NT2/D1 (cell line): ENCODE measurements at regions not wholly inside any gene's neighbourhood (a gene's known extent, or its start where the extent isn't known, plus 50 kb on each side); places are given as distances from the start of the nearest gene placed in this dataset.

ENCODE experiments used
- DNase-seq: peaks from one replicate; pipeline ENCODE4 v3.0.0-alpha.2; 2011; ENCODE audit warnings: low read depth, low spot score
- H3K27me3 ChIP-seq: 2 replicates; pipeline ENCODE4 v1.6.0; 2011; ENCODE audit warnings: mild to moderate bottlenecking; ENCODE audit not compliant: insufficient read length, insufficient read depth
- H3K36me3 ChIP-seq: 2 replicates; pipeline ENCODE4 v1.6.1; 2011; ENCODE audit warnings: mild to moderate bottlenecking, low read length, mixed read lengths; ENCODE audit not compliant: insufficient read depth, insufficient read length
- H3K4me1 ChIP-seq: 2 replicates; pipeline ENCODE4 v1.5.1; 2011; ENCODE audit not compliant: insufficient read depth, insufficient read length
- H3K4me3 ChIP-seq: 2 replicates; pipeline ENCODE4 v1.5.1; 2011; ENCODE audit warnings: low read depth; ENCODE audit not compliant: insufficient read length
- H3K9ac ChIP-seq: 2 replicates; pipeline ENCODE4 v1.6.0; 2011; ENCODE audit warnings: low read depth; ENCODE audit not compliant: insufficient read length
- H3K9me3 ChIP-seq: 2 replicates; pipeline ENCODE4 v1.5.1; 2011; ENCODE audit warnings: mild to moderate bottlenecking, low read length; ENCODE audit not compliant: insufficient read depth
- SUZ12 ChIP-seq: IDR thresholded peaks from 2 replicates; pipeline ENCODE4 v1.6.1; 2011; ENCODE audit not compliant: insufficient read length, insufficient read depth; ENCODE audit errors: extremely low read depth
- YY1 ChIP-seq: IDR thresholded peaks from 2 replicates; pipeline ENCODE4 v1.6.1; 2011; ENCODE audit not compliant: insufficient read length, insufficient read depth
- ZNF274 ChIP-seq: IDR thresholded peaks from 2 replicates; pipeline ENCODE4 v1.6.1; 2011; ENCODE audit warnings: mild to moderate bottlenecking, low read depth, low read length

DNA sequence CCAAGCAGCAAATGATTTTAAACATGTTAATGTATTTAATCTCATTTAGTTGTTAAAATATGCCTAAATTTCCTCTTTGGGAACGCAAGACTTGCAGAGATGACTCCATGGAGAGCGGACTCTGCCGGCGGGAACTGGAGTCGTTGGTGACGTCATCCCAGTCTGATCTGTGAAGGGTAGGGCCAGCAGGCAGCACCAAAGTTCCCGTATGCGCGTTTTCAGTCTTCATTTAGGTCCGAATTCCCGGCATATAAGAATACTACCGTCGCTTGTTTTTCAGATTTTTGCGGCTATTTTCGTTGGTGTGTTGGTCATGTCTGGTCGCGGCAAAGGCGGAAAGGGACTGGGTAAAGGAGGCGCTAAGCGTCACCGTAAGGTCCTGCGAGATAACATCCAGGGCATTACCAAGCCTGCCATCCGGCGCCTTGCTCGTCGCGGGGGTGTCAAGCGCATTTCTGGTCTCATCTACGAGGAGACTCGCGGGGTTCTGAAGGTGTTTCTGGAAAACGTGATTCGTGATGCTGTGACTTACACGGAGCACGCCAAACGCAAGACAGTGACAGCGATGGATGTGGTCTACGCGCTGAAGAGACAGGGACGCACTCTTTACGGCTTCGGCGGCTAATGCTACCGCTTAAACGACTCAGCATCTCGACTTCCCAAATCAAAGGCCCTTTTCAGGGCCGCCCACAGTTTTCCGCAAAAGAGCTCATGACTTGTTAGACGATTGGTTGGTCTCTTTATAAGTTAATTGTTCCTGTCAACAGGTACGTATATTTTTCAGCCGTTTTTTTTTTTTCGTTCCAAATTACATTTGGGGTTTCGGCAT is 117.3 kb downstream of the HFE start:
- Histone ChIP-seq H3K27me3 (no peaks in the 10 kb centered on the region), H3K4me1 (no peaks in the 10 kb centered on the region), H3K9me3 (no peaks in the 10 kb centered on the region), H3K36me3 (no peaks in the 10 kb centered on the region), H3K4me3 (peak overlapping the region; percentile 75), H3K9ac (peak overlapping the region; percentile 94)
- TF ChIP-seq YY1 (no peak), ZNF274 (no peak), SUZ12 (no peak)
- peak; percentile 92 for DNase-seq

DNA sequence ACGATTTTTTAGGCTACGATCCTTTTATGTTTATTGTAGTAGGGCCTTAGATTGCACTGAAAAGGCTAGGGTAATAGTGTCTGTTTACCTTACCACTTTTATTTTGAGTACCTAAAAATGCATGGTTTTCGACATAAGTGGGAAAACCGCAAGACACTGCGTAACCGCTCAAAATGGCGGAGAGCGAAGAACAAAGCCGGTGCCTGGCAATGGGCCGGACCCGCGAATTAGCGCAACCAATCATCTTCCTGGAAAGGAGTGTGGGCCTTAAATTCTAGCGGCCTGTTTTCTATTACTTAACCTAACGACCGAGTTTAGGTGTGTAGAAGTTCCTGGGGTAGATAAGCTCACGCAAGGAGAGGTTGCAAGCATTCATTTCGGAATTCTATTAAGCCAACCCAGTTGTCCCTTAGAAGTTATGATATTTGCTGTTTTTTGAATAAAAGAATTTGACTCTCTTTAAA is 118.0 kb downstream of the HFE start:
- Histone ChIP-seq H3K4me1 (no peaks in the 10 kb centered on the region), H3K27me3 (no peaks in the 10 kb centered on the region), H3K36me3 (no peaks in the 10 kb centered on the region), H3K9me3 (no peaks in the 10 kb centered on the region), H3K9ac (peak overlapping the region; percentile 94), H3K4me3 (peak overlapping the region; percentile 75)
- DNase-seq = no peak
- no peak for TF ChIP-seq ZNF274
- TF ChIP-seq SUZ12 = no peak
- peak; percentile 30 for TF ChIP-seq YY1

DNA sequence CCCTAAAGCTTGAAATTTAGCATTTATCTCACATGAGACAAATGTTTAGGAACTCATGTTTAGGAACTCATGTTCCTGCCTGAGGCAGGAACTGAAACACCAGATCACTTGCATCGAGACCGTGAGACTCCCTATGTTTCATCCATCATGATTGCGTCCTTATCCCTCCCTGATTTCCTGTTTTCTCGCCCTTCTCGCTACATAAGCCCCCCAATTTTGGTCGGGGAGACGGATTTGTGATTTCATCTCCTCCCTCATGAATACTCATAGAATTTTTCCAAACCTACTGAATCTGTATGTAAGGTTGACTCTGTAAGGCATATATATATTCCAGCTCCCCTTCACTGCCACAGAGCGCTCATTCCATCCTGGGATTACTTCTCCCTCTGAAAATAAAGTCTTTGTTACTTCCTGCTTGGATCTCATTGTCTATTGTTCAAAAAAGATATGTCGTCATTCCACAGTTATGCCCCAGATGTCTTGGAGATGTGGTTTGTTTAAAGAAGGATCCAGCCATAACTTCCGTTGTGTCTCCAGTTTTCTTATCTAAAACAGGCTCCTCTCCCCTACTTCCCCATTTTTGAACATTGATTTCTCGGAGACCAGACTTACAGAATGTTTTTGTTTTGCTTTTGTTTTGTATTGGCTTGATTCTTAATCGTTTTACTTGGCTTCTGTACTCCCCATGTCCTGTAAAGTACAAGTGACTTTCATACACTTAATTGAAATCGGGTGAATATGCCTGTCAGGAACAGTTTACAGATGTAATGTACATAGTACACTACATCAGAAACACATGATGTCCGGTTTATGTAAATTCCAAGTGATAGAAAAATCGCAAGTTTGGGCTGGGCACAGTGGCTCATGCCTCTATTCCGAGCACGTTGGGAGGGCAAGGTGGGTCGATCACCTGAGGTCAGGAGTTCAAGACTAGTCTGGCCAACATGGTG is 118.7 kb downstream of the HFE start:
- no peaks in the 10 kb centered on the region for H3K4me1 ChIP-seq
- DNase-seq = no peak
- TF ChIP-seq YY1 (no peak), SUZ12 (no peak), ZNF274 (no peak)
- no peaks in the 10 kb centered on the region for H3K27me3 ChIP-seq
- no peaks in the 10 kb centered on the region for H3K9me3 ChIP-seq
- H3K36me3 ChIP-seq = no peaks in the 10 kb centered on the region
- peak overlapping the region; percentile 75 for H3K4me3 ChIP-seq
- peak overlapping the region; percentile 94 for H3K9ac ChIP-seq

DNA sequence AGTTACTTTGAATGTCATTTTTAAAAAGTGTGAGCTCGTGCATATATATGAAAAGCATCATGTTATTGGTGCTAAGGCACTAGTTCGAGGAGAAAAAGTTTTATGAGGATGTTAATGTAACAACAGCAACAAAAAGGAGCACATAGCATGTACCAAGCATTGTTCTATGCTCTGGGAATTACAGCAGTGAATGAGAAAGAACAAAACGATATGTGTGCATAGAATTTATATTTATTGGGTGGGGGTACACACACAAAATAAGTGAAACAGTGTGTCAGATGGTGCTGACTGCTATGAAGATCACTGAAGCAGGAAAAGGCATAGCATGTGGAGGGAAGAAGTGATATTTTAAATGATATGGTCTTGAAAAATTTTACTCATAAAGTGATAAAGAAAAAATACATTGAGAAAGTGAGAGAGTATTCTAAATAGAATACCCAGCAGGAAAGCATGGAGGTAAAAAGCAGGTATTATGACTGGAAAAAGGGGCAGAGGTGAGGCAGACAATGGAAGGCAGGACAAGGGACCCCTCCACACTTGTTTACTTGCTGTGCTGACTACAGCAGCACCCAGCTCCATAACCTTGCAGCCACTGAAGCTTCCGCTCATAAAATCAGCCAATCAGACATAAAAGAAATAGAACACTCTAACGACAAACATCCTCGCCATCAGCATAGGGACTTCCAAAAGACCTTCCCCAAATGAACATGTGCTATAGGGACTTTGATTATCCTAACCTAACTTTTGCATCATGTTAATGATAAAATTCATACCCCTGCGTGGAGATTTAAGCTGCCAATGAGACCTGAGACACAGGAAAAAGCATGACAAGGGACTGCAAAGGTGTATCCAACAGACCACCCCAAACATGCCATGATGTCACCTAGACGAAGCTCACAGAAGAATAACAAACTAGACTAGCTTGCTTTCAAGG is 119.9 kb downstream of the HFE start:
- TF ChIP-seq SUZ12 = no peak
- no peak for TF ChIP-seq ZNF274
- TF ChIP-seq YY1 = no peak
- Histone ChIP-seq H3K9ac (peak overlapping the region; percentile 94), H3K27me3 (no peaks in the 10 kb centered on the region), H3K9me3 (no peaks in the 10 kb centered on the region), H3K36me3 (no peaks in the 10 kb centered on the region), H3K4me1 (no peaks in the 10 kb centered on the region), H3K4me3 (peak overlapping the region; percentile 75)
- DNase-seq = no peak

DNA sequence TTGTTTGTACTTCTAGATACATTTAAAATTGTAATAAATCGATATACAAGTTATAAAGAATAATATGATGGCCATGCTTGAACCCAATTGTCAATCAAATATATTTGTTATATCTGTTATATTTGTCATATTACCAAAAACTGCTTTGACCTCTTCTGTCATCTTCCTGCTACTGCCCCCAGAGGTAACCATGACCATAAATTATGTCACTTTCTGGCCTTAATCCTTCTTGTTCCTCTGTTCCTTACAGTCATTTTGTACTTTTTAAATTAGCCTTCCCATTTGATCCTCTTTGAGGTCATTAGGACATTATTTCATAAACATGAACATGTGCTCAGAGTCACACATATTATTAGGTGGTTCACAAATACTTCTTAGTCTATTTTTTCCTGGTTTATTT is 124.7 kb downstream of the HFE start:
- Histone ChIP-seq H3K9ac (no peak overlapping the region), H3K36me3 (no peaks in the 10 kb centered on the region), H3K9me3 (no peaks in the 10 kb centered on the region), H3K4me1 (no peaks in the 10 kb centered on the region), H3K27me3 (no peaks in the 10 kb centered on the region), H3K4me3 (no peak overlapping the region)
- TF ChIP-seq ZNF274 (no peak), YY1 (no peak), SUZ12 (no peak)
- DNase-seq = no peak

DNA sequence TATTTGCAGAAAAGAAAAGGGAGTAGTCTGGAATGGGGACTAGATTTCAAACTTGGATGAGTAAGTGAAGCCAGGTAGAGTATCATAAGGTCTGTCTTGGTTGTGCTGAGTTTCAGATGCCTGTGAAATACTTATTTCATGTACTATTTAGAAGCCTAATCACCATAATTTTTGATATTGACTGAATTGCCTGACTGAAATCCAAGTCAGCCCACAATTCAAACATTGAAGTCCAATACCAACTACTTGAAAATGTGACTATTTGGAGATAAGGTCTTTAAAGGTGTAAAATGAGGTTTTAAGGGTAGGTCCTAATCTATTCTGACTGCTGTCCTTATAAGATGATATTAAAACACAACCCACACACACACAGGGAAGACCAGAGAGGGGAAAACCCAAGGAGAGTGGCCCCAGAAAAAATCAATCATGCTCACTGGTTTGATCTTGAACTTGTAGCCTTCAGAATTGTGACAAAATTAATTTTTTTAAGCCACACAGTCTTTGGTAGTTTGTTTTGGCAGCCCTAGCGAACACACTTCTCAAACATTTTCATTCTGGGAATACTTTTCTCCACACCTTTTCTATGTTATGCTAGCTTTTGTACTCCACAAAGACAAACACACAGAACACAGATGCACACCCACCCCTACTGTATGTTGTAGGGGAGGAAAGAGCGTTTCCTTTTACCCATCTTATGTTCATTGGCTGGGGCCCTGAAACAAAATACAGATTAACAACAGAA is 126.3 kb downstream of the HFE start:
- no peak overlapping the region for H3K4me3 ChIP-seq

More for the DNA sequence above, 126.3 kb downstream of the HFE start:
- no peak for DNase-seq
- no peaks in the 10 kb centered on the region for H3K4me1 ChIP-seq
- no peaks in the 10 kb centered on the region for H3K36me3 ChIP-seq
- no peaks in the 10 kb centered on the region for H3K9me3 ChIP-seq
- H3K27me3 ChIP-seq = no peaks in the 10 kb centered on the region
- TF ChIP-seq SUZ12 = no peak
- TF ChIP-seq YY1 = no peak
- TF ChIP-seq ZNF274 = no peak
- H3K9ac ChIP-seq = no peak overlapping the region
